SKM-1 treated with dmso at 0.1 percent for 144 hours (cell line): ENCODE measurements at regions not wholly inside any gene's neighbourhood (a gene's known extent, or its start where the extent isn't known, plus 50 kb on each side); places are given as distances from the start of the nearest gene placed in this dataset.

ENCODE experiments used
- DNase-seq: peaks from one replicate; lab custom pipeline; 2025; ENCODE audit not compliant: unreplicated experiment; lab: John Stamatoyannopoulos, UW

DNA sequence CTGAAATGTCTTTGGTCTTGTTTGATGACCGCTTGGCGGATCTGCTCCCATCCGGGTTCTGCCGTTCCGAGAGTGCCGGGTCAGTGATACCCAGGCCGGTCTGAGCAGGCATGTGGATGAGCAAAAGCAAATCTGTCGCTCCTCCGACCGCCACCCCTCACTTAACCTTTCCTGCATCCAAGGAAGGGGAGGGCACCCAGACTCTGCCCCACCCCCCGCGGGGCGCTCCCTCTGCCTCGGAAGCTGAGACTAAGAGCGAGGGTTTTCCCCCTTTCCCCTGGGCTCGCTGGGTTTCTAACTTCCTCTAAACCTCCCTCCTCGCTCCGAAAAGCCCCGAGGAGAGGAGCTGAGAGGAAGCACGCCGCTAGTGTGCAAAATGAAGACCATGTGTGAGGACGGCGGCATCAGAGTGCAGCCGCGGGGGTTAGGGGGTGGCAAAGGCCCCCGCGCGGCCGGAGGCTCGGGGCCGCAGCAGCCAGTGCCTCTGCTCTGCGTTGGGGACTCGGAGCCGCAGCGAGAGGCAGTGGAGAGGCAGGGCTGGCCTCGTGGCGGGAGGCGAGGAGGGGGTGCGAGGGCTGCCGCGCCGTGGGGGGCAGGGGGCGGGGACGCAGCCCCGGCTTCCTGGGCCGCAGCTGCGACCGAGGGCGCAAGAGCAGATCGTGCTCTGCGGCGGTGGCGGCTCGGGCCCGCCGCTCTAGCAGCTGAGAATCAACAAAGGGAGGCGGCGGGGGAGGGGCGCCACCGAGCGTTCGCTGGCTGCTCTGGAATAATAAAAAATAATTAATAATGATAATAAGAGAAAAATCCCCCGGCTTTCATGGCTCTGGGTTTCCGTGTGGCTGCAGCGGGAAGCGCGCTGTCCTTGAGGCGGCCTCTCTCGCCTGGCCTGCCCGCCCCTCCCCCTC is 55.8 kb upstream of the BCOR start:
- peak; percentile 69 for DNase-seq

DNA sequence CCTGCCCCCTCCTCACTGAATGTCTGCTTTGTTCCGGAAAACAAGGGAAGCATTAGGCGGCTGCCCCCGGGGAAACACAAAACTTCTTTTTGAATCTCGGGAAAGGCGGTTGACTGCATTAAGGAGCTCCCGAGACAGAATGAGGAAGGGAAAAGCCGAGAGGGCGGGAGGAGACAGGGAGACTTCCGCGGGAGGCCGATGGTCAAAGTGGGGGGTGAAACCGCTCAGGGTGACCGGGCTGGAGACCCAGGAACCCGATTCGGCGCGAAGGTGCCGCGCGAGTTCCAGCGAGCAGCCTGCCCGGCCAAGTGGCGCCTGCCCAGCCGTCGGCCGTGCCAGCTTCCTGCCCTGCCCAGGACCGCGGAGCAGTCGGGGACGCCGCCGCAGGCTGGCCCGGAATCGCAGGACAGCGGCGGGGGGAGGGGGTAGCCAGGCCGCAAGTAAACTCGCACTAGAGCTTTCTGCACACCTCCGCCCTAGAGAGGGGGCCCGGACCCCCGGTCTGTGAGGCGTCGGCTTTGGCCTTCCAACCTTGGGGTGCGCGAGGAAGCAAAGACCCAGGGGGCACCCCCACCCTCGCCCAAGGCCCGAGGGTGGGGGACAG is 55.1 kb upstream of the BCOR start:
- DNase-seq = no peak

DNA sequence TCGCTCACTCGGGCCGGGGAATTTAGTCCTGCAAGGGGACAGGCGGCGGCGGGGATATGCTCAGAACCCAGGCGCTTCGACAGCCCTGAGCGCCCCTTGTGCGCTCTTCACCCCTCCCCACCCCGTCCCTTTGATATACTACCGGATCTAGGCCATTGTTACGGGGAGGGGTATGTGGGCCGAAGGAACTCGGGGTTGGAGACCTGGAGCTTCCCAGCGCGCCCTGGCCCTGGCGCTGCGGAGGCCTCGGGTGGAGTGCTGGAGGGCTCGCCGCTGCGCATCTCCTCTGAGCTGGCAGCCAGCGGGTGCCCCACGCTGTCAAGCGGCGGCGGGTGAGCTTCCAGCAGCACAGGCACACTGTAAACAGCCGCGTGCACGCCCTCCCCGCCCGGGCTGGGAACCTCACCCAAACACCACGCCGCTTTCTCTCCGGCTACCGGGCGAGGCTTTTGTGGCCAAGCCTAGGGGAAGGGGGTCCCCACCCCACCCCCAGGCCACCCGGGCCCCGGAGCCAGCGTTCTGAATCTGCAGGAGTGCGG is 54.5 kb upstream of the BCOR start:
- DNase-seq = no peak

DNA sequence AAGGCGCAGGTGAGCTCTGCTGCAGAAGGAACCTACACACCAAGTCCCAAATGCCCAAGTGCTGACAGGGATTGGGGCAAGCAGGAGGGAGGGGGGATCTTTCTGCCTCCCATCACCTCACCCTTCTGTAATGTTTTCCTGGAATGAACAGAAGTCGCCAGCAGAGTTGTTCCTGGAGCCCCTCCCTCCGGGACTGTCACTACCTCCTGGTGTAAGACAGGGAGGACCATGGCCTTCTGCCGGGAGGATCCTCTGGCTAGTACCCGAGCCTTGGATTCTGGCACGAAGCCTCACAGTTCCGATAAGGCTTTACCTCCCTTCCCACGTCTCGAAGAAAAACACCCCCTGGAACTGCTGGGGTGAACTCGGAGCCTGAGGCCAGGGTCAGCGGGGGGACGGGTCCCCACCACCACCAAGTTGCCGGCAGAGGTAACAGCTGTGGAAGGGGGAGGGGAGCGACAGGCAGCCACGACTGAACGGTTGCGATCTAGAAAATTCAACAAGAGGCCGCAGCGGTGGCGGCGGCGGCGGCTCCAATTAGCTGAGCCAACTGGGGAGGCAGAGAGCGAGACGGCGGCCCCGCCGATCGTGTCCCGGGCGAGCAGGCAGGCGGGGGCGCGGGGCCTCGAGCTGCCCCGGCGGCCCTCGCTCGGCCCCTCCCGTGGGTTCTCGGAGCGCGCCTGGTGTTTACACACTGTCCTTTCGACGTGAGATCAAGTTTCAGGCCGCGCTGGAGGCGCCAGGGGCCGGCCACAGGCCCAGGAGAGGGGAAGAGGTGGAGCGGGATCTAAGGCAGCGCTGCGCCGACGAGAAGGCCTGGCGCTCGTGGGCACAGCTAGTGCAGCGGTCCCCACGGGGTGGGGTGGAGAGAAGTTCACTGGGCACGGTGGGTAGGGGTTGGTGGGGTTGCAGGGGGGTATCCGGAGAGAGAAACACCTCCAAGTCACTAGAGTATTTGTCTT is 53.7 kb upstream of the BCOR start:
- DNase-seq = no peak

DNA sequence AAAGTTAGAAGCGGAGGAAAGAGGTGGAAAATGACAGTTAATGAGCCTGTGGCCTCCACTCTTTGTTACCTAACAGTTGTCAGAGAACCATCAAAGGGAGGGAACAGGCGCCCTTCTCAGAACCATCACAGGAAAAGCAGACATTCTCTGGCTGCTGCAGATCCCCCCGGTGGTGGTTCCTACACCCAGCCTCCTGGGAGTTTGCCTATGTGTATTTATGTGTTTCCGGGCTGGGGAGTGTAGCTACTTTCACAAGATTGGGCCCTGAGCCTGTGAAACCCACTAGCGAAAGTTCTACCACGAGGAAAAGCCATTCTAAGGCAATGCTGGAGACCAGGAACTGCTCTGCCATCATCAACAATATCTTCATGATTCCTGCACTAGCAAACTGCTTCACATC is 52.7 kb upstream of the BCOR start:
- no peak for DNase-seq

DNA sequence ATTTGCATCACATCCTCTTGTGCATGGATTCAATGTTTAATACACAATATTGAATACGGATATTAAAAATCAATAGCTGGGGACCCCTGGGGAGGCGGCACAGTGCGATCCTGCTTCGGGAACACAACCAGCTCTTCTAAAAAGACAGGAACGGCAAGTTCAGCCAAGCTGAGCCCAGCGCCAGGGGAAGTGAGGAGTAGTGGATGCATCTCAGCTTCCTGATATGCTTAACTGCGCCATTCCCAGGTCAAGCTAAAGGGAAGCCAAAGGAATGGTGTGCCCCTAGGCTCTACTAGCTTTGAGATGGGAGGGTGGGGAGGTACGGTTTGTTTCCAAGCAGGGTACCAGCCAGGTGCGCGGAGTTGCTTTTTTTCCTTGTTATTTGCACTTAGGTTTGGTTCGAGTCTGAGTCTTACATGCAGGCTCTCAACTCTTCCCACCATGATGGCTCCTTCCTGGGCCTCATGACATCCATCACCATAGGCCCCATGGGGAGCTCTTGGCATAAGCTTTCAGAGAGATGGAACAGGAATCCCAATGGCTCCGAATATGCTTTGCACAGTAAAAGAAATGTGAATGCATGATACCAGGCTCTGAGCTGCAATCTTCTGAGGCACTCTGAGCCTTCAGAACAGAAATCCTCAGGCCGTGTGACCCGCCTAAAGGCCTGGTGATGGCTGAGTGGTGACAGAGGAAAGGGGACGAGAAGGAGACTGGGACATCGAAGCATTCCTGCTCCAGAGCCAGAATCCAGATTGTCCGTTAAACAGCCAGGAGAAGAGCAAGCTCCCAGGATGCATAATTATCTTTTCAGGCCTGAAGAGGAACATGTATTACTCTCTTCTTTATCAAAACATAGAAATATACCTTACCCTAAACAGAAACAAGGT is 51.8 kb upstream of the BCOR start:
- no peak for DNase-seq

DNA sequence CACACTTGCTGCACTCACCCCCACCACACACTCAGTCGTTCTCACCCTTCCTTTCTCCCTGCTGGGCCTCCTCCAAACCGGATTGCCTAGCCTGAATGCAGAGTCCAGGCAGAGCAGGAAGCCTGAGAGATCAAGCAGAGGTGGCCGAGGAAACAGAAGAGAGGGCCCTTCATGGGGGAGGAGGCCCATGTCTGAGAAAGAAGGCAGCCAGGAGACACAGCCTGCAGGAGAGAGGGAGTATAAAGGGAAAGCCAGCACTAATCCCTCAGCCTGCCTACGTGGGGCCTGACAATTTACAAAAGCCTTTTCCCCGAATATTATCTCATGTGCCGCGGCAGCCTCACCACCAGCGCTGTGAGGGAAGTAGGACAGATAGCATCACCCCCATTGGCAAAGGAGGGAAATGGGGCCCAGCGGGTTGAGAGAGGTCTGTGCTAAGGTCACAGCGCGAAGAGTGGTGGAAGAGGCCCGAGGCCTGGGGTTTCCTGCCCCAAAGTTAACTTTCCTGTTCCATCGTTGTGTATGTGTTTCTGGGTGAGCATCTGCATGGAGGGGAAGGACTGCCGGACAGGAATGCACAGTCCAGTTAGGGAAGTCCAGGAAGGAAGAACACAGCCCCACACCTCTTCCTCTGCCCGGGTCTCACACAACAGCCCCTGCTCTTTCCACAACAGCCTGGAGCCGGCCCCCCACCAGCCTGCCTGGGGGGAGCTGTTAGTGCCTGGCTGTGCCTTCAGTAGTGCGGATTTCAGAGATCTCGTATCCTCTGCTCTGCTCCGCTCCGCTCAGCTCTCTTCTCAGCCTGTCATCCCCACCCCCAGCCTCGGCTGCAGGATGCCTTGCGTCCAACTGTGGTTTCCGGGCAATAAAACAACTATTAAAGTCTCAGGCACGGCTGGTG is 50.9 kb upstream of the BCOR start:
- DNase-seq = peak; percentile 45

DNA sequence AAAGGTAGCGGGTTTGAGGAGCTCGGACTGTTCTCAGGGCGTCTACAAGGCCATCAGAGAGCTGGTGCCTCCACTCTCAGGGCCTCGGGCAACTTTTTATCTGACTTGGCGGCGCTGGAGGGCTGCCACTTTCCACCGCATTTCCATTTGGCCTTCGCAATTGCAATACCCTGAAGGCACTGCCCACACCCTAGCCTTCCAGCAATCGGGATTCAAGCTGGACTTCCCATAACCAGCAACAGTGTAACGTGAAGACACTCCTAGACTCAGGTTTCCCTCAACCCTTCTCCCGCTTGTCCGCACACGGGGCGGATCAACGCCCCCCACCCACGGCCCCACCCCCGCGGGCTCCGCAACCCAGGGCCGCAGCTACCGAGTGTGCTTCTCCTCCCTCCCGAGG is 50.2 kb upstream of the BCOR start:
- DNase-seq = no peak
